SJCRH30 (cell line): ENCODE measurements at regions not wholly inside any gene's neighbourhood (a gene's known extent, or its start where the extent isn't known, plus 50 kb on each side); places are given as distances from the start of the nearest gene placed in this dataset.

Experiments used
- DNase-seq, 2 experiments: peaks; one replicate each; pipeline ENCODE4 v3.0.0-alpha.2; 2015 to 2020
- H3K27ac ChIP-seq: fragments of 250-450 bp; sonication (Bioruptor Pico); 2 replicates; pipeline ENCODE4 v1.5.1; 2020; ENCODE audit warnings: mild to moderate bottlenecking, moderate library complexity
- H3K27me3 ChIP-seq: fragments of 250-450 bp; sonication (Bioruptor Pico); 2 replicates; pipeline ENCODE4 v1.5.1; 2020; ENCODE audit warnings: mild to moderate bottlenecking, moderate library complexity
- H3K36me3 ChIP-seq: fragments of 250-450 bp; sonication (Bioruptor Pico); 2 replicates; pipeline ENCODE4 v1.5.1; 2020; ENCODE audit warnings: mild to moderate bottlenecking, moderate library complexity
- H3K4me1 ChIP-seq: fragments of 250-450 bp; sonication (Bioruptor Pico); 2 replicates; pipeline ENCODE4 v1.5.1; 2020; ENCODE audit warnings: mild to moderate bottlenecking, moderate library complexity
- H3K4me3 ChIP-seq: fragments of 250-450 bp; sonication (Bioruptor Pico); 2 replicates; pipeline ENCODE4 v1.5.1; 2020; ENCODE audit warnings: mild to moderate bottlenecking, moderate library complexity
- H3K9me3 ChIP-seq: fragments of 250-450 bp; sonication (Bioruptor Pico); replicated peaks from 2 replicates; pipeline ENCODE4 v1.5.1; 2020; ENCODE audit warnings: mild to moderate bottlenecking, moderate library complexity

GRCh38 chr16:6932871-6933385 lies 399.7 kb upstream of the RBFOX1 start:
- Histone ChIP-seq H3K4me3 (no peak overlapping the region), H3K27ac (no peak overlapping the region)
- no peak for DNase-seq

GRCh38 chr16:6929868-6930267 lies 402.8 kb upstream of the RBFOX1 start:
- no peak for DNase-seq
- no peaks in the 10 kb centered on the region for H3K27me3 ChIP-seq
- H3K36me3 ChIP-seq = no peaks in the 10 kb centered on the region
- H3K4me1 ChIP-seq = no peaks in the 10 kb centered on the region
- H3K27ac ChIP-seq = no peak overlapping the region
- H3K9me3 ChIP-seq = no peaks in the 10 kb centered on the region
- no peak overlapping the region for H3K4me3 ChIP-seq

More at GRCh38 chr16:6932871-6933385, 399.7 kb upstream of the RBFOX1 start:
- Histone ChIP-seq H3K4me1 (no peaks in the 10 kb centered on the region), H3K9me3 (no peaks in the 10 kb centered on the region), H3K36me3 (no peaks in the 10 kb centered on the region), H3K27me3 (no peaks in the 10 kb centered on the region)

DNA sequence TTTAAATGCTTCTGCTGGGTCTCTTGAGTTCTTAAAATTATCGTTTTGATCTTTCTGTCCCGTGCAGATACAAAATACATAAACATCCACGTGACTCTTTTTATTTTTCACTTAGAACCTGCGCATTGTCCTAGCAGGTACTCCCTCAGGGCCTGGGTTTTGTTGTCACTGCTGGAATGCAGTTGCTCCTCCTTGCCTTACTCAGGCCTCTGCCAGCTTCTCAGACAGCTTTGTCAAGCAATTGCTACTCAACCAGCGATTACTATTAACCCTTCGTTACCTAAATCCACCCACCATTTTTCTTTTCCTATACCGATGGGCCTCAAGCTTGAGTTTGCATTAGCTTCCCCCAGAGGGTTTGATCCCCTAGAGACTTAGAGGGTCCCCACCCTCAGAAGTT lies 405.9 kb upstream of the RBFOX1 start:
- no peak for DNase-seq
- no peaks in the 10 kb centered on the region for H3K9me3 ChIP-seq
- no peak overlapping the region for H3K27ac ChIP-seq
- H3K36me3 ChIP-seq = no peaks in the 10 kb centered on the region
- H3K4me3 ChIP-seq = no peak overlapping the region
- H3K4me1 ChIP-seq = no peaks in the 10 kb centered on the region
- no peaks in the 10 kb centered on the region for H3K27me3 ChIP-seq

- no peaks in the 10 kb centered on the region for H3K4me1 ChIP-seq
- no peaks in the 10 kb centered on the region for H3K27me3 ChIP-seq
- H3K4me3 ChIP-seq = no peak overlapping the region
- H3K9me3 ChIP-seq = no peaks in the 10 kb centered on the region
- H3K27ac ChIP-seq = no peak overlapping the region
- no peak for DNase-seq
- H3K36me3 ChIP-seq = no peaks in the 10 kb centered on the region
Observed at GRCh38 chr16:6926341-6926740, 406.3 kb upstream of the RBFOX1 start.

DNA sequence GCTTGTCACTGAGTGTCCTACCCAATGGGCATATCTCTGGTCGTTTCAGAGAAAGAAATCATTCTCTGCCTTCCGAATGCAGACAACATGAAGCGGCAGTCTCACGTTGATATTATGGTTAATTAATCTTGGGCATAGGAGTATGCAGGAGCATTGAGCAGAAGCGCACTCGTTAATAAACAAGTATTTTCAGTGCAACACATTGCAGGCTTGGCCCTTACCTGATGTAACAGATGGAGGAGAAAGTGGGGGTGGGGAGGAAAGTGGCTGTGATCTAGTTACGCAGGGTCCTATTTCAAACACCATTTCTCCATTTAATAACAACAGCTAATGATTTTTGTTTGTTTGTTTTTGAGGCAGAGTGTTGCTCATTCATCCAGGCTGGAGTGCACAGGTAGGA lies 414.0 kb upstream of the RBFOX1 start:
- no peaks in the 10 kb centered on the region for H3K36me3 ChIP-seq
- no peak overlapping the region for H3K27ac ChIP-seq
- H3K9me3 ChIP-seq = no peaks in the 10 kb centered on the region
- no peak for DNase-seq
- no peaks in the 10 kb centered on the region for H3K4me1 ChIP-seq
- H3K27me3 ChIP-seq = no peaks in the 10 kb centered on the region
- H3K4me3 ChIP-seq = no peak overlapping the region

DNA sequence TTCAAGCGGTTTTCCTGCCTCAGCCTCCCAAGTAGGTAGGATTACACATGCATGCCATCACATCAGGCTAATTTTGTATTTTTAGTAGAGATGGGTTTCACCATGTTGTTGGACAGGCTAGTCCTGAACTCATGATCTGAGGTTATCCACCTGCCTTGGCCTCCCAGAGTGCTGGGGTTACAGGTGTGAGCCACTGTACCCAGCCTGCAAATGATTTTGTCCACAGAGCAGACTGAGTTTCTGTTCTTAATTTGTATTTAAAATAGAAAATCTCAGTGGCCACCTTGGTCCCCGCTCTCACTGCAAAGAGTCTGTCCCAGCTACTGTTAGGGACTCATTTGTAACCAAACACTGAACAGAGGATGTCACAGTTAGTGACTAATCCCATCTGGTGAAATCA lies 415.7 kb upstream of the RBFOX1 start:
- DNase-seq = no peak
- H3K27me3 ChIP-seq = no peaks in the 10 kb centered on the region
- H3K4me3 ChIP-seq = no peak overlapping the region
- no peaks in the 10 kb centered on the region for H3K9me3 ChIP-seq
- H3K4me1 ChIP-seq = no peaks in the 10 kb centered on the region
- no peak overlapping the region for H3K27ac ChIP-seq
- H3K36me3 ChIP-seq = no peaks in the 10 kb centered on the region

DNA sequence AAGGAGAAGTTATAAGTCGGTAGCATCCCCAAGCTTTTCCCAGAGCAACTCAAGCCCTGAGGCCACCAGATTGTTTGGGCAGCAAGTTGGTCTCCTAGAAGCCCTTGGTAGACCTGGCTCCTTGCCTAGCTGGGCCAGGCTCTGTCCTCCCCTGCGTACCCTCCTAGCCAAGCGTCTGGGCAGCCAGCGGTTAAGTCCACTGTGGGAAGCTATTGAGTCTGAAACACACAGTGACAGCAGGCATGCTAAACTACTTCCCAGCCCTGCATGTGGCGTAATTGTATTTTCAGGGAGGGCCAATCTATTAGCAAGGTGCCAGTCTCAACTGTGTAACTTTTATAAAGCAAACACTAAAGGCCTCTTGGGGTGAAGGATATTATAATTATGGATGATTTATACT lies 419.1 kb upstream of the RBFOX1 start:
- no peak overlapping the region for H3K27ac ChIP-seq
- no peaks in the 10 kb centered on the region for H3K4me1 ChIP-seq
- H3K9me3 ChIP-seq = no peaks in the 10 kb centered on the region
- no peak overlapping the region for H3K4me3 ChIP-seq
- H3K27me3 ChIP-seq = no peaks in the 10 kb centered on the region
- no peak for DNase-seq
- H3K36me3 ChIP-seq = no peaks in the 10 kb centered on the region

GRCh38 chr16:6910301-6910700 lies 422.3 kb upstream of the RBFOX1 start:
- H3K36me3 ChIP-seq = no peaks in the 10 kb centered on the region
- no peak for DNase-seq
- no peaks in the 10 kb centered on the region for H3K4me1 ChIP-seq
- H3K27ac ChIP-seq = no peak overlapping the region
- no peak overlapping the region for H3K4me3 ChIP-seq
- H3K27me3 ChIP-seq = no peaks in the 10 kb centered on the region
- H3K9me3 ChIP-seq = no peaks in the 10 kb centered on the region

GRCh38 chr16:6905601-6906000 lies 427.0 kb upstream of the RBFOX1 start:
- Histone ChIP-seq H3K4me1 (no peaks in the 10 kb centered on the region), H3K27ac (no peak overlapping the region), H3K9me3 (no peaks in the 10 kb centered on the region), H3K4me3 (no peak overlapping the region), H3K27me3 (no peaks in the 10 kb centered on the region), H3K36me3 (no peaks in the 10 kb centered on the region)
- DNase-seq = no peak

DNA sequence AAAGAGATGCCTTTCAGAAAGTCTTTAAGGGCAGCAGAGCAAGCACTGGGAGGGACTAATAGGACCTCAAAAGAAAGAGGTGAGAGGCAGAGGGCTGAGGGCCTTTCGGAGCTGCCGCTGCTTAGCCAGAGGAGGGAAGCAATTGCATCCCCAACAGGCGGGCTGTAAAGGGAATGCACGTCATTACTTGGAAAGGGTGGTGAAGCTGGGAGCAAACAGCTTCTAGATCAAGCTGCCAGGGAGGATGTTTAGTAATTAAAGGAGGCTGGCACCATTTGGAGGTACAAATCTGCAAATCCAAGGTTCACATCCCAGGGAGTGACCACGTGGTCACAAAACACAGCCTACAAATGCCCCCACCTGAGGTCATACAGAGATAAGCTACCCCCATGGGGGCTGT lies 429.0 kb upstream of the RBFOX1 start:
- H3K27ac ChIP-seq = no peak overlapping the region
- H3K27me3 ChIP-seq = no peaks in the 10 kb centered on the region
- H3K4me3 ChIP-seq = no peak overlapping the region
- H3K9me3 ChIP-seq = no peaks in the 10 kb centered on the region
- DNase-seq = no peak
- H3K36me3 ChIP-seq = no peaks in the 10 kb centered on the region
- H3K4me1 ChIP-seq = no peaks in the 10 kb centered on the region

DNA sequence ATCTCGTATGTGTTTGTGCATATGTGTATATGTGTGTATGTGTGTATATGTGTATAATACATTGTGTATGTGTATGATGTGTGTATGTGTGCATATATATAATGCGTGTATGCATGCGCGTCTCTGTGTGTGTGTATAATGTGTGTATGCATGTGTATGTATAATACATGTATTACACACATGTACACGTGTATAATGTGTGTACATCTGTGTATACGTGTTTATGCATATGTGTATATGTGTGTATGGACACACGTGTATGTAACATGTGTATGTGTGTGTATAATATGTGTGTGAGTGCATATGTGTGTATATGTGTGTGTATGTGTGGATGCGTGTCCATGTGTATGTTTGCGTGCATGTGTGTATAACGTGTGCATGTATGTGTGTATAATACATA lies 433.7 kb upstream of the RBFOX1 start:
- DNase-seq = no peak
- Histone ChIP-seq H3K27me3 (no peaks in the 10 kb centered on the region), H3K36me3 (no peaks in the 10 kb centered on the region), H3K27ac (no peak overlapping the region), H3K9me3 (no peaks in the 10 kb centered on the region), H3K4me3 (no peak overlapping the region), H3K4me1 (no peaks in the 10 kb centered on the region)

DNA sequence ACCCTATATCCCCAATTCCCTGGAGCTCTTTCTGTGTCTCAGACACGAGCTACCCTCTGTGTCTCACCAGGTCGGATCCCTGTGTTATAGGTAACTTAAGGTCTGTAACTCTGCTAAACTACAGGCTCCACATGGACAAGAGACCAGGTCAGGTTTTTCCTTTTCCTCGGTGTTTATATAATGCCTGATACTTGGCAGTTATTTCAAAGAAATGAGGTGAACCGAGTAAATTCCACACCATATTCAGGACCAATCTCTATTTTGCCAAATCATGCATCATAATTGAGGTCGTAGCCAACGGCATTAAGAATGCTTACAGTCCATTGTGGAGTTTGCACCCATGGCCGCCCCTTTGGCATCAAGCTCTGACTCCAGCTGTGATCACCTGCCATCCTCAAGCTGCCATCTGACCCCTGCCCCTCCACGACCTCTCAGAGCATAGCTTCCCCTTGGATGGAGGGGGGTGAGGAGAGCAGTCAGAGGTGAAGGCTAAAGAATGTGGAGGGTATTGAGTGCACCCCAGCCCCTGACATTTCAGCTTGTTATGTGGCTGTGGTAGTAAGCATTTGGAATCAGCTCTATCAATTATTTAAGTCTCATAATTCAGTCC lies 434.7 kb upstream of the RBFOX1 start:
- Histone ChIP-seq H3K4me3 (no peak overlapping the region), H3K9me3 (no peaks in the 10 kb centered on the region), H3K36me3 (no peaks in the 10 kb centered on the region), H3K27ac (no peak overlapping the region), H3K27me3 (no peaks in the 10 kb centered on the region), H3K4me1 (no peaks in the 10 kb centered on the region)
- no peak for DNase-seq

DNA sequence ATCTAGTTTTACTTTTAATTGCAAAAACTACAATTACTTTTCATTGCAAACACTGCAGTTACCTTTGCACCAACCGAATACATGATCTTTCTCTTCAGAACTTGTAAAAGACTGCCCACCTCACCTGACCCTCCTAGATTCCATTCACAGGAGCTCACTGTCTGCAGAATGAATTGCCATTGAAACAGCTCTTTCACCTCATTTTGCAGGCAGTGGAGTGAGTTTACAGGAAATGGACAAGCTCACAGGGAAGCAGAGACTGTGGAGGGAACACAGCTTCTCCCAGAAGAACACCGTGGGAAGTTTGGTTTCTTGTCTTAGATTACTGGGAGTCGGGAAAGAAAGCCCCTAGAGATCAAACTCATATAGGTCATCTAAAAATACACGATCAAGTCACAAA lies 439.7 kb upstream of the RBFOX1 start:
- H3K27ac ChIP-seq = no peak overlapping the region
- no peaks in the 10 kb centered on the region for H3K27me3 ChIP-seq
- no peaks in the 10 kb centered on the region for H3K9me3 ChIP-seq
- no peaks in the 10 kb centered on the region for H3K36me3 ChIP-seq
- DNase-seq = no peak
- no peaks in the 10 kb centered on the region for H3K4me1 ChIP-seq
- no peak overlapping the region for H3K4me3 ChIP-seq

- no peaks in the 10 kb centered on the region for H3K4me1 ChIP-seq
- H3K27ac ChIP-seq = no peak overlapping the region
- H3K4me3 ChIP-seq = no peak overlapping the region
- no peaks in the 10 kb centered on the region for H3K9me3 ChIP-seq
- H3K36me3 ChIP-seq = no peaks in the 10 kb centered on the region
- DNase-seq = no peak
- no peaks in the 10 kb centered on the region for H3K27me3 ChIP-seq
Observed at GRCh38 chr16:6891496-6891895, 441.1 kb upstream of the RBFOX1 start.

DNA sequence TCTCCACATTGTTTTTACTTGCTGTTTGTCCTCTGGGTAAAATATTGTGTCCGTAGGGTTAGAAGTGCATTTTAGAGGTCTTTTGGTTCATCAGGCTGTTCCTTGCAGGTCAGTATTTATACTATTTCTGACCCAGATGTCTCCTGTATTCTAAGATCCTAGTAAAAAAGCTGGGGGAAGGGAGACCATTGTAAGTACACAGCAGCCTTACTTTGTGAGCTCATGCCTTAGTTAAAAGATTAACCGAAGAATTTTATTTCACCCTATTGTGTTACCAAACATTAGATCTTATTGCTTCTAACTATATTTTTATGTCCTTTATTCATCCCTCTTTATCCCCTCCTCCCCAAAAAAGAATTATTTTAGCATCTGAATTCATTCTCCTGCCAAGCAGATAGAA lies 444.1 kb upstream of the RBFOX1 start:
- Histone ChIP-seq H3K27ac (no peak overlapping the region), H3K9me3 (no peaks in the 10 kb centered on the region), H3K4me3 (no peak overlapping the region), H3K36me3 (no peaks in the 10 kb centered on the region), H3K4me1 (no peaks in the 10 kb centered on the region), H3K27me3 (no peaks in the 10 kb centered on the region; the same call in 1 of the 2 replicates)
- DNase-seq = no peak

GRCh38 chr16:6884002-6884401 lies 448.6 kb upstream of the RBFOX1 start:
- no peak overlapping the region for H3K27ac ChIP-seq
- no peaks in the 10 kb centered on the region for H3K9me3 ChIP-seq
- no peak for DNase-seq
- no peaks in the 10 kb centered on the region for H3K36me3 ChIP-seq
- H3K27me3 ChIP-seq = no peaks in the 10 kb centered on the region; the same call in 1 of the 2 replicates
- H3K4me3 ChIP-seq = no peak overlapping the region
- no peaks in the 10 kb centered on the region for H3K4me1 ChIP-seq
